Activated T-helper 2 cell treated with anti-CD3 and anti-CD28 coated beads, Interferon-gamma antibody, Interleukin-2, Interleukin-4, amounts not matched to agents 10 μg/mL and 5 μg/mL and 100 μg/mL, durations not matched to agents 14 hours and 24 hours and 36 hours (primary cell): ENCODE measurements at regions not wholly inside any gene's neighbourhood (a gene's known extent, or its start where the extent isn't known, plus 50 kb on each side); places are given as distances from the start of the nearest gene placed in this dataset.

Experiments used
- DNase-seq: peaks from one replicate; pipeline ENCODE4 v3.0.0; 2021; ENCODE audit warnings: low spot score
- H3K27ac Mint-ChIP-seq: one replicate; pipeline ENCODE4 v1.8.0; 2021; ENCODE audit warnings: mixed read lengths
- H3K27me3 Mint-ChIP-seq: one replicate; pipeline ENCODE4 v1.8.0; 2021; ENCODE audit warnings: low read depth, mixed read lengths
- H3K36me3 Mint-ChIP-seq: one replicate; pipeline ENCODE4 v1.8.0; 2021; ENCODE audit warnings: low read depth, mixed read lengths
- H3K4me1 Mint-ChIP-seq: one replicate; pipeline ENCODE4 v1.8.0; 2021; ENCODE audit warnings: low read depth, mixed read lengths
- H3K4me3 Mint-ChIP-seq: one replicate; pipeline ENCODE4 v1.8.0; 2021; ENCODE audit warnings: low read depth, mild to moderate bottlenecking, moderate library complexity, mixed read lengths
- H3K9me3 Mint-ChIP-seq: one replicate; pipeline ENCODE4 v1.8.0; 2021; ENCODE audit warnings: mixed read lengths
- intact Hi-C: fragments of 100-400 bp; cut with micrococcal nuclease; formaldehyde crosslinking; loops from one replicate; pipeline ENCODE4 v1.15.1; 2023

DNA sequence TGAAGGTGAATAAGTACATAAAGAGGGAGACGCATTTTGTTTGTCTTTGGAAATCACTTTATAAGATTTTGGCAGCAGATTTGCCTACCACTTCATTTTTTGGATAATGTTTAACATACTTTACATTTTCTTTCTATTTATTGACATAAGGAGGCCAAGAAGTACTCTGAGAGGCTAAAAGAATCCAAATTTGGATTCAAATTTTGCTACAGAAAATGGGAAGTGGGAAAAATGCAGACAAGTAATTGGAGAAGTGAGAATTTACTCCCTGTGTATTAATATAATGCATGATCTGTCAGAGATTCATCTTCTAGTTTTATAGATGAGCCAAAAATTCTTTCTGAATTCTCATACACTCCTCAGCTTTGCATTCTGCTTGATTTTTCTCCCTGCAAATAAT is 411.2 kb upstream of the CTNND2 start:
- intact Hi-C loops: no loop called here
- no peaks in the 10 kb centered on the region for H3K36me3 Mint-ChIP-seq
- H3K4me1 Mint-ChIP-seq: no peaks in the 10 kb centered on the region
- H3K9me3 Mint-ChIP-seq: peaks cover 31% of the 10 kb centered on the region
- H3K27me3 Mint-ChIP-seq: no peaks in the 10 kb centered on the region
- no peak overlapping the region for H3K27ac Mint-ChIP-seq
- no peak for DNase-seq
- no peak overlapping the region for H3K4me3 Mint-ChIP-seq

DNA sequence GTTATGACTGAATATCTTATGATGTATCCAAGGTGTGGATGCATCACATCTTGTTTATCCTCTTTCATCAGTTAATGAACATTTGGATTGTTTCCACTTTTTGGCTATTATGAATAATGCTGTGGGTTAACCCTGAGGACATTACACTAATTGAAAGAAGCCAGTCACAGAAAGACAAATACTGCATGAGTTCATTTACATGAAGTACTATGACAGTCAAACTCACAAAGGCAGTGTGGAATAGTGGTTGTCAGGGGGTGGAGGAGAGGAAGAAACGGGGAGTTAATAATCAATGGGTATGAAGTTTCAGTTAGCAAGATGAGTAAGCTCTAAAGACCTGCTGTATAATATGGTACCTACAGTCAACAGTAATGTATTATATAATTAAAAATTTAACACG is 409.4 kb upstream of the CTNND2 start:
- no peaks in the 10 kb centered on the region for H3K4me1 Mint-ChIP-seq
- H3K9me3 Mint-ChIP-seq: peaks cover 31% of the 10 kb centered on the region
- no peaks in the 10 kb centered on the region for H3K36me3 Mint-ChIP-seq
- no peaks in the 10 kb centered on the region for H3K27me3 Mint-ChIP-seq
- no peak overlapping the region for H3K4me3 Mint-ChIP-seq
- no peak for DNase-seq
- intact Hi-C loops: no loop called here
- no peak overlapping the region for H3K27ac Mint-ChIP-seq

DNA sequence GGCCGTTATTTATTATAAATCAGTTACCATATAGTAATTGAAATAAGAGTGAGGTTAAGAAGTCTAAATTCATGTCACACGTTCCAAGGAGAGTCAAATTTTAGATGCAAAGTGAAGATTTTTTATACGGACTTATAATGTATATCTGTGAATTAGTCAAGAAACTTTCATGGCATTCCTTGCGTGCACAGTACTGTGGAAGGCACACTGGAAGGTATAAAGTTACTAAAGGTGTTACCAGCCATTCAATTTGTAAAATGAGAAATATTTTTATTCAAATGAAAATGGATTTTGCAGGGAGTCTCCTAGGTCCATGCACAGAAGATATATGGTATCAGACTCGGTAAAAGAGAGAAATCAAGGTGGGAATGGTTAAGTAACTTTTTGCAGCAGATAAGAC is 408.1 kb upstream of the CTNND2 start:
- H3K27ac Mint-ChIP-seq: no peak overlapping the region

DNA sequence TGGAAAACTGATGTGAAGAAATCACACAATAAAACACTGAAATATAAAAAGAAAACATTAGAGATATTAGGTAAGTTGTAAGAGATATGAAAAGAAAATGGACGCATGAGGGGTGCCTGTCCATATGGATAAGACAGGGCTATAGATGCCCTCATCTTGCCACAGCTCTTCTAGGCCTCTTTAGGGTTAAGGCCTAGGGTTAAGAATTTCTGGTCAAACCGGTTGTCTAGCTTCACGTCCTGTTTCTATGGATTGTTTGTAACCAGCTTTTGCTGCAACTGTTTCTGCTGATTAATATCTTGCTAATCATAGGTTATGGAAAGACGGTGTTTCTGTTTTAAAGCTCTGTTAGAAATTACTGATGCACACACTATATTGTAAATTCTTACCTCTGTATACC is 389.9 kb upstream of the CTNND2 start:
- Mint-ChIP-seq H3K27ac (no peak overlapping the region), H3K4me3 (no peak overlapping the region), H3K9me3 (peaks cover 50% of the 10 kb centered on the region), H3K36me3 (no peaks in the 10 kb centered on the region), H3K4me1 (no peaks in the 10 kb centered on the region), H3K27me3 (no peaks in the 10 kb centered on the region)
- intact Hi-C loops: no loop called here
- no peak for DNase-seq

More for the DNA sequence above, 408.1 kb upstream of the CTNND2 start:
- no peak for DNase-seq
- Mint-ChIP-seq H3K36me3 (no peaks in the 10 kb centered on the region), H3K27me3 (no peaks in the 10 kb centered on the region), H3K4me1 (no peaks in the 10 kb centered on the region), H3K9me3 (peaks cover 24% of the 10 kb centered on the region), H3K4me3 (no peak overlapping the region)
- intact Hi-C loops: no loop called here

DNA sequence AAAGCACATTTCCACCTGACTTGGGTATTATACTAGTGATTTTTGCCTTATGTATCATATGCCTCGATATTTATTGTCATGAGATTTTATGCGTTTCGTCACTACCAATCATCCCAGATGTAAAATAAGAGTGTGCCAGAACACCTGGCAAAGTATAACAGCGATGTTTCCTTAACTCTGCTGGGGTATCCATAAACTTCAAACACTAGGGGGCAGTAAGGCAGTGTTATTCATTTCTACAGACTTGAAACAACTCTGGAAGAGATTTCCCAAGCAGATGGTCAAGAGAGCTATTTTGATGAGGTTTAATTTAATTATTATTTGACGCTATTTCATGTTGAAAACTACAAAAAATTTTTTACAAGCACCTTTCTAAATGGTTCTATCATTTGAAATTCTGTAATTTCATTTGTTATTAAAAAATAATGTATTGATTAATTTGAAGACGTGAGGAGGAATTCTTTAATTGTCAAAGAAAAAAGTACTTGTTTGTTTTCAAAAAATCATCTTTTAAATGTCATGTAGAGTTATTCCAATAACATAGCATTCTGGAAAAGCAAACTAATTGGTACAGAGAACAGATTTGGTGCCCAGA is 388.5 kb upstream of the CTNND2 start:
- intact Hi-C loops: no loop called here
- Mint-ChIP-seq H3K4me3 (no peak overlapping the region), H3K27ac (no peak overlapping the region), H3K36me3 (no peaks in the 10 kb centered on the region), H3K27me3 (no peaks in the 10 kb centered on the region), H3K9me3 (peaks cover 57% of the 10 kb centered on the region), H3K4me1 (no peaks in the 10 kb centered on the region)
- no peak for DNase-seq

DNA sequence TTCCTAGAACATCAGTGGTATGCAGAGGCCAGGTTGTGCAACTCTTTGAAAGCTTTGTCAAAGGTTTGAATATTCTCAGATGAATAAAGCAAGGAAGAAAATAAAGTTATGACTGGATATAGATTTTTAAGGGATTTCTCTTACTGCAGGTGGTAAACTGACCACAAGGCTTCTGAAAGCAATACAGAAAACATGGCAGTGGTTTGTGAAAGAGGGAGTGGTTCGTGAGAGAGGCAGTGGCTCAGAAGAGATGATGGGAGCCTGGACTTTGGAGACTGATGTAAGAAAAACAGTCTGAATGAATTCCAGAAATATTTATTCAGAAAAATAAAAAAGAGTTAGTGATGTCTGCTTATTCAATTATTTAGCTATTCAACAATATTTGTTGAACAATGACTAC is 380.4 kb upstream of the CTNND2 start:
- DNase-seq: no peak
- intact Hi-C loops: no loop called here
- Mint-ChIP-seq H3K9me3 (peaks cover 58% of the 10 kb centered on the region), H3K27ac (no peak overlapping the region), H3K4me3 (no peak overlapping the region), H3K36me3 (no peaks in the 10 kb centered on the region), H3K27me3 (no peaks in the 10 kb centered on the region), H3K4me1 (no peaks in the 10 kb centered on the region)

DNA sequence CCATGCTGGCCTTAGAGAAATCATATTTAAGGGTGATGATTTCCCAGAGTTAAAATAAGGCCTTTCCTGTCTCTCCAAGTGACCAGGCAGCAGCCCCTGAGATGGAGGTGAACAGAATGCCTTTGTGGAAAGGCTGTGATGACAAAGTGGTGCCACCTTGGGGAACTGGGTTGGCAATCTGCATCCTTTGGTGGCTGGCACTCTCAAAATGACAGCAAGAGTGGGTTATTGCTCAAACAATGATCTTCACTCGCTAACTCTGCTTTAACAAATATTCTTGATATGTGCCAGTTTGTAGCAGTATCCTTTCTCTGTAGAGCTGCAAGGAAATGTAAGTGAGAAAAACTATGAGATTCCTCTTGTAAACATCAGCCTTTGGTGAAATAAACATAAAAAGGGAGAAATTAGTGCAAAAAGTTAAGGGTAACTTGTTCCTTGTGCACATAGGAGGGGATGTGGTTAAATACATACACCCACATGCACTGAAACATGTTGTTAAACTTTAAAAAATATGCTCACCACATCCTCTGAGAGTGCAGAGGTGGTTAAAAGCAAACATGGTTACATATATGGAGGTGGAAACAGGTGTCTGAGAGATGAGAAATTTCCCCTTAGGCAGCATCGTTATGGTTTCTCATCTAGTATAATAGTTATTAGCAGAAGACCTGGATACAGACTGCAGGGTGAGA is 373.4 kb upstream of the CTNND2 start:
- H3K36me3 Mint-ChIP-seq: no peaks in the 10 kb centered on the region
- peaks cover 61% of the 10 kb centered on the region for H3K9me3 Mint-ChIP-seq
- intact Hi-C loops: no loop called here
- H3K27me3 Mint-ChIP-seq: no peaks in the 10 kb centered on the region
- no peak for DNase-seq
- no peak overlapping the region for H3K27ac Mint-ChIP-seq
- no peaks in the 10 kb centered on the region for H3K4me1 Mint-ChIP-seq
- H3K4me3 Mint-ChIP-seq: no peak overlapping the region

DNA sequence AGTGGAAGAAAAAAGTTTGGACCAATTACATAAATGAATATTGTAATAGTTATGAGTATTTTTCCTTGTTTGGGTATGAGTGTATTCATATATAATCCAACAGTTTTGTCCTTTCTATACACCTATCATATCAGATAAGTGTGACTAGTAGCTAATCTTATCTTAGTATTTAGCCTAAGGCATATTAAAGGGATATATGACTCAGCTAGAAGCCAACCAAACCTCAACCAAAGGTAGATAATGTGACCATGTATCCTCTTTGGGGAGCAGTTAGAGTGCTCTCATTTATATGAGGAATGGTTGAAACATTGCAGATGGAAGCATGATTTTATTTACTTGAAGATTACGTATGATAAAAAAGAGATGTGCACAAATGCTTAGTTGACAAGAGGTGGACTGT is 370.0 kb upstream of the CTNND2 start:
- Mint-ChIP-seq H3K27me3 (no peaks in the 10 kb centered on the region), H3K27ac (no peak overlapping the region), H3K9me3 (peaks cover 44% of the 10 kb centered on the region), H3K36me3 (no peaks in the 10 kb centered on the region), H3K4me3 (no peak overlapping the region), H3K4me1 (no peaks in the 10 kb centered on the region)
- intact Hi-C loops: no loop called here
- no peak for DNase-seq

DNA sequence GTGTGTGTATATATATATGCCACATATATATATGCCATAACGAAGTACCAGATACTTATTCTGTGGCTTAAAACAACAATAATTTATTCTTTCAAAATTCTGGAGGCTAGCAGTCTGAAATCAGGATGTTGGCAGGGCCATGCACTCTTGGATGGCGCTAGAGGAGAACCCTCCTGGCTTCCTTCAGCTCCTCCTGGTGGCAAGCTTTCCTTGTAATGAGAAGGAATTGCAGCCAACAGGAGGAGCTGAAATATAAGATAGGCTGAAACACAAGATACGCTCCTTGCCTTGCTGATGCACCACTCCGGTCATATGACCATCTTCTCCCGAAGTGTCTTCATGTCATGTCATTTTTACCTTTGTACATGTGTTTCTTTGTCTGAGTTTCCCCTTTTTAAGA is 368.1 kb upstream of the CTNND2 start:
- Mint-ChIP-seq H3K27me3 (no peaks in the 10 kb centered on the region), H3K4me1 (no peaks in the 10 kb centered on the region), H3K36me3 (no peaks in the 10 kb centered on the region), H3K27ac (no peak overlapping the region), H3K9me3 (peaks cover 48% of the 10 kb centered on the region), H3K4me3 (no peak overlapping the region)
- no peak for DNase-seq
- intact Hi-C loops: no loop called here

DNA sequence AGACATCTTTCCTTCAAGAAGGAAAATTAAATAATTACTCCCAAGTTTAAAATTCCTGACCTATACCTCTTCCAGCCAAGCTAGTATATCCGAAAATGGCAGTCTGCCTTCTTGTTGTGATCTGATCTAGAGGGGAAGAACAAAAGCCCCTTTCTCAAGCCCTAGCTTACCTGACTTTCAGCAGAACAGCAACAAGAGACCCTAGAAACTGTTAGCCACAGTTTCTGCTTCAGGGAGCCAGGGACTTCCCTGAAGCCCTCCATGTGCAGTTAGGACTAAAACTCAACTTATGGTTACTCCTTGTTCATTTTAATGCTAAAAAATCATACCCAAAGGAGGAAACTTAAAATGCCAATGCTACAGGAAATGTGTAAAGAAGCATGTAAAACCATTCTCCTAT is 366.7 kb upstream of the CTNND2 start:
- no peak for DNase-seq
- intact Hi-C loops: no loop called here
- H3K27ac Mint-ChIP-seq: no peak overlapping the region
- no peaks in the 10 kb centered on the region for H3K36me3 Mint-ChIP-seq
- H3K4me3 Mint-ChIP-seq: no peak overlapping the region
- peaks cover 42% of the 10 kb centered on the region for H3K9me3 Mint-ChIP-seq
- H3K27me3 Mint-ChIP-seq: no peaks in the 10 kb centered on the region
- H3K4me1 Mint-ChIP-seq: no peaks in the 10 kb centered on the region

DNA sequence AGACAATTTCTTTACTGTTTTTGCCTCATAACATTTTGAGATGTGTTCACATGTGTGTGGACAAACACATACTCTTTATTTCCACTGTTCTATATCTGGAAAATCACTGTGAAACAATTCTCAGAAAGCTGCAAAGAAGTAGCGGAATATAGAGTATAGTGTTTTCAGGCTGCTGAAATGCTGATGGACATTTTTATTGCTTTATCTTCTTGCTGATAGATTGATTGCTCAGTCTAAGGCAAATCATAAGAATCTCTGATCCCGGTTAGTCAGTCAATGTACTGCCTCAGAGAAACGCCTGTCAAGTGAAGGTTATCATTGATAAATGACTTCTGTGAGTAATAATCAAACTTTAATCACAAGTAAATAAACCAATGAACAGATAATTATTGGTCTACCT is 364.9 kb upstream of the CTNND2 start:
- Mint-ChIP-seq H3K9me3 (peaks cover 26% of the 10 kb centered on the region), H3K36me3 (no peaks in the 10 kb centered on the region), H3K27me3 (no peaks in the 10 kb centered on the region), H3K4me3 (no peak overlapping the region), H3K4me1 (no peaks in the 10 kb centered on the region), H3K27ac (no peak overlapping the region)
- intact Hi-C loops: no loop called here
- DNase-seq: no peak

DNA sequence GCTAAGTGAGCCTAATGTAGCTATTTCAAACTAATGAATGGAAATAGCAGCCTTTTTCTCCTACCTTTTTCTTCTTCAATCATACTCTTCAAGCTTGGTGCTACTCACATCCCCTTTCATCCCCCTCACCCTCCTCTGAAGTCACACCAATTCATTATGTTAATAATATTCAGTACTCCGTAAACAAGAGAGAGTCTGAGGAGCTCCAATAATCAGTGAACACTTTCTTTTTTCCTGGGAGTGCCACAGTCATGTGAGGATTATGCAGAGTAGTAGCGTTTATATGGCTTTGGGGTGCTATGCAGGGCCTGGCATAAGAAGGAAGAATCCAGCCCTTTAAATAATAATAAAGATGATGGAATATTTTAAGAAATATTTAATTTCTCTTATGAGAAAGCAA is 354.3 kb upstream of the CTNND2 start:
- no peaks in the 10 kb centered on the region for H3K36me3 Mint-ChIP-seq
- H3K4me1 Mint-ChIP-seq: no peaks in the 10 kb centered on the region
- no peak overlapping the region for H3K27ac Mint-ChIP-seq
- DNase-seq: no peak
- intact Hi-C loops: no loop called here
- H3K27me3 Mint-ChIP-seq: no peaks in the 10 kb centered on the region
- H3K9me3 Mint-ChIP-seq: peaks cover 30% of the 10 kb centered on the region
- H3K4me3 Mint-ChIP-seq: no peak overlapping the region

DNA sequence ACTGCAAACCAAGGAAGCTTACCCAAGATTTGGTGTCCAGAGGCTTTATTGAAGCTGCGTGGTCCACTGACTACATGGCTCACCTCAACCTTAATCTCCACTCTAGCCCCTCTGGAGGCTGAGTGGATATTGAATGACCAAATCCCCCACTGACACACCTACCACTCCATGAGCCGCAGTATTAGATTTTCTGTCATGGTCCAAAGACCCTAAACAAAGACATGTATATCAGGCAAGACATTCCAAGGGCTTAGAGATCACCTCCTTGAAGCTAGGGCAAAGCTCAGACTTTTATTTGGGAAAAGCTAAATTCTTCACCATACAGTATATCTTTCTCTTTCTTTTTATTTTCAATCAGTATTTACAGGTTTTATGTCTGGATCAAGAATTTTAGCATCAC is 346.2 kb upstream of the CTNND2 start:
- DNase-seq: no peak
- intact Hi-C loops: no loop called here
- no peak overlapping the region for H3K4me3 Mint-ChIP-seq
- no peaks in the 10 kb centered on the region for H3K27me3 Mint-ChIP-seq
- H3K36me3 Mint-ChIP-seq: no peaks in the 10 kb centered on the region
- no peaks in the 10 kb centered on the region for H3K4me1 Mint-ChIP-seq
- H3K9me3 Mint-ChIP-seq: peaks cover 34% of the 10 kb centered on the region
- H3K27ac Mint-ChIP-seq: no peak overlapping the region

DNA sequence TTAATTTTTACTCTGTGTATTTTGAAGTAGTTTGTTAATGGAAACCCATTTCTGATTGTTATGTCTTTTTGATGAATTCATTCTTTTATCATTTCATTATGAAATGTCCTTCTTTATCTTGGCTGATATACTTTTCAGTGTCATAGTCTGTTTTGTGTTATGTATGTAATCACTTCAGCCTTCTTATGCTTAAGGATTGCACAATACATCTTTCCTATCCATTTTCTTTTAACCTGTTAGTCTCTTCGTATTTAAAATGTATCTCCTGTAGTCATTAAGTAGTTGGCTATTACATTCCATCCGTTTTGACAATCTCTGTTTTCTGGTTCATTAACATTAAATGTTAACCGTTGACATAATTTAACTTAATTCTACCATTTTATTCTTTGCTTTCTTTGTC is 344.6 kb upstream of the CTNND2 start:
- no peaks in the 10 kb centered on the region for H3K27me3 Mint-ChIP-seq
- H3K36me3 Mint-ChIP-seq: no peaks in the 10 kb centered on the region
- DNase-seq: no peak
- H3K4me1 Mint-ChIP-seq: no peaks in the 10 kb centered on the region
- peaks cover 42% of the 10 kb centered on the region for H3K9me3 Mint-ChIP-seq
- H3K4me3 Mint-ChIP-seq: no peak overlapping the region
- intact Hi-C loops: no loop called here
- no peak overlapping the region for H3K27ac Mint-ChIP-seq
